Stimulated activated CD4-positive, alpha-beta T cell treated with anti-CD3 and anti-CD28 coated beads, Interleukin-1b, Interleukin-23, amount 100 ng/mL, for 48 hours (primary cell): ENCODE measurements at regions not wholly inside any gene's neighbourhood (a gene's known extent, or its start where the extent isn't known, plus 50 kb on each side); places are given as distances from the start of the nearest gene placed in this dataset.
"Not testable (repeated sequence)": the region's sequence is repeated elsewhere in the genome, so short reads cannot be mapped to it uniquely, and the experiment has no call there.

Experiments
- DNase-seq: peaks from one replicate; pipeline ENCODE4 v3.0.0-alpha.2; 2020

DNA sequence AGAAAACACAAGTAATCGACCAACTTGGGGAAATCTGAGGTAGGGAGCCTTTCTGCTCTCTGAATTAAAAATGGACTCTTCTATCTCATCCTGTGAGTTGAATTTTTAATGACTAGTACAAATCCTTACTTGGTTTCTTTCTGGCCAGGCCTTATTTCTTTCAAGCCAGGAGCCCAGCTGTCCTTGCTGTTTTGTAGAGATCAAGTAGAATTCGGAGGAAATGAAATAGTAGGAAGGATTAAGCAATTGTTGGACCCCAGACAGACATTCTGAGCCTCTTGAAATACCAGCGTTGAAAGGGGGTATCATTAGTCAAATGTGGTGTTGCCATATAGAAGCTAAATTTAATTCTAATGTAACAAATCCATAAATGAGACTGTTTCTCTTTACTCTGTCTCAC lies 53.7 kb upstream of the SMIM15 start:
- DNase-seq = no peak

DNA sequence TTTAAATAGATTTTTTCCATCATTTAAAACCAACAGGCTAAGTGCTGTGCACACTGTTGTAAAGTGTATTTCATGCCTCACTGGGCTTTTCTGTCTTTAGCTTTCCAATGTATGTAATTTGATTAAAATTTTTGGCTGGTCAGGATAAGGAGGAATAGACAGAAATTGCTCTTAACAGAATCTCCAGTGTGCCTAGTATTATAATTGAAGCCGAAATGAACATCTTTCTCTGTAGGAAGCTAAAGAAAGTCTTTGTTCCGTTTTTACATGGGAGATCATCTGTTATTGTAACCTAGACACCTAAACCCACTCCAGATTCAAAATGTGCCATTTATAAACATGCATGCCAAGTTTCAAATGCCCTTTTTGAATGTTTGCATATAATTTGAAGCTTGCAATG lies 54.5 kb upstream of the SMIM15 start:
- DNase-seq = no peak

GRCh38 chr5:61217214-61217613 lies 54.9 kb upstream of the SMIM15 start:
- no peak for DNase-seq

GRCh38 chr5:61228229-61228628 lies 66.0 kb upstream of the SMIM15 start:
- no peak for DNase-seq

GRCh38 chr5:61228691-61229280 lies 66.5 kb upstream of the SMIM15 start:
- no peak for DNase-seq

GRCh38 chr5:61229416-61229815 lies 67.1 kb upstream of the SMIM15 start:
- DNase-seq = no peak

DNA sequence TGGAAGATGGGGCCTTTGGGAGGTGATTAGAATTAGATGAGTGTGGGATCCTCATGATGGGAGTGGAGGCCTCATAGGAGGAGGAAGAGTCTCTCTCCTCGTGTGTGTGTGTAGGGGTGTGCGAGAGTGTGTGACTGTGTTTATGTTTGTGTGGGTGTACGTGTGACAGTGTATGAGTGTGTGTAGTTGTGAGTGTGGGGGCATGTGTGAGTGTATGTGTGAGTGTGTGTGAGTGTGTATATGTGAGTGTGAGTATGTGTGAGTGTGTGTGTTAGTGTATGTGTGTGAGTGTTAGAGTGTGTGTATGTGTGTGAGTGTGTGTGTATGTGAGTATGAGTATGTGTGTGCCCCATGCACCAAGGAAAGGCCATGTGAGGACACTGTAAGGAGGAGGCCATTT lies 68.2 kb upstream of the SMIM15 start:
- no peak for DNase-seq

DNA sequence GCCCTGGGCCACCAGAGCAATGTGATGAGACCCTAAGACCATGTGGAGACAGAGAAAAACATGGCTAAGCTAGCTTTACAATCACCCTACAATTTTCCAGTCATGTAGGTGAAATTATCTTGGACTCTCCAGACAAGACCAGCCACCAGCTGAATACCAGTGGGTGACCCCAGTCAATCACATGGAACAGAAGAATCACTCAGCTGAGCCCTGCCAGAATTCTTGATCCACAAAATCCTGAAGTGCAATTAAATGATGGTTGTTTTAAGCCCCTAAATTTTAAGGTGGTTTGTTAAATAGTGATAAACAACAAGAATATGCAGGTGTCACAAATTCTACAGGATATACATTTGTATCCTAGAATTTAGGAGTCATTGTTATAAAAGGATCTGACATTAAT lies 69.5 kb upstream of the SMIM15 start:
- DNase-seq = no peak

- no peak for DNase-seq
These were observed 70.3 kb upstream of the SMIM15 start for GRCh38 chr5:61232490-61233050.

- no peak for DNase-seq
These were observed 71.8 kb upstream of the SMIM15 start for GRCh38 chr5:61234019-61234418.

GRCh38 chr5:61236715-61237114 lies 74.4 kb upstream of the SMIM15 start:
- DNase-seq = not testable (repeated sequence)

GRCh38 chr5:61245486-61245885 lies 83.2 kb upstream of the SMIM15 start:
- DNase-seq = no peak

- DNase-seq = no peak
These were observed 83.7 kb upstream of the SMIM15 start for GRCh38 chr5:61245936-61246335.

DNA sequence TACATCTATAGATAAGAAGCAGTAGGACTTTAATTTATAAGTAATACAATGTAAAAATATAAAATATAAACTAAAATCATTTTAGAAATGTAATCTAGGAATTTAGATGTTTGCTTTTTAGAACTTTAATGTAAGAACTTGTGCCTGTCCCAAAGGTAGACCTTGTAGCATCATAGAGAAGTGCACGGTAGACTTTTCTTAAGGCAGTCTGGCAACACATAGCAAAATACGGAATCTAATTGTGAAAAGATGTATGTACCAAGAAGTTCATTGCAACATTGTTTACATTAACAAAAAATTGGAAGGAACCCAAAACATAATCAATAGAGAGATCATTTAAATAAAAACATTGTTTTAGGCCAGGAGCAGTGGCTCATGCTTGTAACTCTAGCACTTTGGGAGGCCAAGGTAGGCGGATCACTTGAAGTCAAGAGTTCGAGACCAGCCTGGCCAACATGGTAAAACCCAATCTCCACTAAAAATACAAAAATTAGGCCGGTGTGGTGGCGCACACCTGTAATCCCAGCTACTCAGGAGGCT lies 84.6 kb upstream of the SMIM15 start:
- no peak for DNase-seq

DNA sequence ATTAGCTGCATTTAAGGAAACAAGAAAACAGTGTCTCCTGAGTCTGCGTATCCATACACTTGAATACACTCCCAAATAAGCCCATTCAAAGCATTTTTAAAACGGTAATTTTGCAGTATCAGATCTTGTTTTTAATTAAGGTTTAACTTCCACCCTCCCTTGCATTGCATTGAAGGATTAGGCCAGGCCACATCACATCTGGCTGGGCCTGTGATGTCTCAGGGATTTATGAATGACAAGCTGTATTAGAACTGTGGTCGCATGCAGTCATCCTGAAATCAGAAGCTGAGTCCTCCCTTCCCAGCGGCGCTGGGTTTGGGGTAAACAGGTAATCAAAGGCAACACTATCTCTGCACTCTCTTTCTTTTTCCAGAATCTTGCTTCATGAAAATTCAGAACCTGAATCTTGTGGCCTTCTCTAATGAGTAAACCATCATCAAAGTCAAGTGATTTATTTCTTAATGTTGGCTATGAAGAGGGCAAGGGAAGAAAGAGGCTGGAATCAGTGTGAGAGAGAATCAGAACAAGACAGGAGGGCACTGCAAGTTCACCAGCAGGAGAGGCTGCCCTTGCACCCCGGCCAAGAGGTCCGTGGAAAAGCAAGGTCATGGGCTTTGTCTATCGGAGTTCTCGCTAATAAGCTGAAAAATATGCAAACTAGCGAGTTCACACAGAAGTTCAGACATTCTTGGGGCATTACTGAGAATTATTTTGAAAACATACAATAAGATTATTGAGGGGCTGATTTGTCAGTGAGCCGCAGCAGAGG lies 80.0 kb upstream of the ZSWIM6 start:
- DNase-seq = no peak

GRCh38 chr5:61252643-61252925 lies 79.5 kb upstream of the ZSWIM6 start:
- DNase-seq = no peak

GRCh38 chr5:61253547-61253946 lies 78.5 kb upstream of the ZSWIM6 start:
- no peak for DNase-seq

DNA sequence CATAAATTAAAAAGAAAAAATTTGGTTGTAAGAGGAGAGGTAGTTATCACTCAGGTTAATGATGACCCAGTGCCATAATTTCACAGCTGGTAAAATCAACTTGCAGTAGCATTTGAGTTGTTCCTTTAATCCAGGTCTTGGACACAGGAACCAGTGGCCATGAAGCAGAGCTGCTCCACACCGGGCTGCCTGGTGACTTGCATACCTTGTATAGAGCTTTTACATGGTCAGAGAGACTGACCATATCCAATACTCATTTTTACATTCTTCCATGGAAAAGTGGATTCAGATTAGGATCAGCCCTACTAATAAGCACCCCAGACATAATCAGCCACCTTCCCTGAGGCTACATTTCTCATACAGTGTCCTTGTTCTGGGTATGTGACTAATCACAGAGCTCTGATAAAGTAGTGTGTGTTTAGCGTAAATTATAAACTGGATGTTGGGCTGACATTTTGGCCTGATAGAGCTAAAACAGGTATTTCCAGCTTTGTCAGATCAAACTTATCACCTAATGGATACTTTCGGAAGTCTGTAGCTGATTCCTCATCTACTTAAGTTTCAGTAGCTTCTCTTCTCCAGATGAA lies 77.0 kb upstream of the ZSWIM6 start:
- DNase-seq = no peak

DNA sequence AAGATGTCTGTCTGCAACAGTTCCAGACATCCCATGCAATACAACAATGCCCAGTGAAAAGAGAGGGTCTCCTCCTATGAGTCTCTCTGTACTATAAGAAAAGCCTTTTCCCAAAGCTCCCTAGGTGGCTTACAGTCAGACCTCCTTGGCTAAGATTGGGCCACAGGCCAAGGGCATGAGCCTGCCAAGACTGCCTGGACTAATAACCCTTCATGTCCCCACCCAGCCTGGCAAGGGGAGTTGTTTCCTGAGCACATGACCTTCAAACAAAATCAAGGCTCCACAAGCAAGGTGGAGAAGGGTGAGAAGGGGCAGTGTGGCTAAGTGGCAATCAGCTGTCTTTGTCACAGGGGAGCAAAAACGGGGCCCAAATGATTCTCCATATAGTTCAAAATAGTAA lies 75.6 kb upstream of the ZSWIM6 start:
- no peak for DNase-seq

DNA sequence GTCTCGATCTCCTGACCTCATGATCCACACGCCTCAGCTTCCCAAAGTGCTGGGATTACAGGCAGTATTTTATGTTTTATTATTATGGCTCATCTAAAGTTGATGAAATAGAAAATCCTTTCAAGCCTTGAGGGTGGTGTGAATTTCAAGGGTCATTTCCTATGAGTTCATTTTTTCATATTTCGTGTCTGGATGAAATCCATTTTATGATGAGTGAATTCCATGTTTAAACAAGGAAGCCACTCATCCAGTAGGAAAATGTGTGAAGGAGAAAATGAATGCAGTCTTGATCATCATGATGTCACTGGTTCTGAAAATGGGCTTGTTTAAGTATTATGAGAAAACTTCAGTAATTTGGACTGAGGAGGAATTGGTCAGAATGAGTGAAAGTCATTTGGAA lies 74.6 kb upstream of the ZSWIM6 start:
- DNase-seq = no peak

DNA sequence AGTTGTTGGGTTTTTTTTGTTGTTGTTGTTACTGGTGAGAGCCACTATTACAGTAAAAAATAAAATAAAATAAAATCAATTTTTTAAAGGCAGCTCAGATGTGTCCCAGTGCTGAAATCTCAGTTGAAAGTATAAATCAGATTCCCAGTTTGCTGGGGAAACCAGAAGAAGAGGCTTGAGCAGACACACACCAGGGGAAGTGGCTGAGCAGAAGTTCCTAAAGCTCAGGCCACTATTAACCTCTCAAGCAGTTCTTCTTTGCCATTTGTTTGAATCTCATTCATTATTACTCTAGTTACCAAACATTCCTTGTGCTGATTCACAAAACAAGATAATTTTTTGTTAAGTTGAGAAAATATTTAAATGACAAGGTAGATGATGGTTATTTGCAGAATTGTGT lies 70.9 kb upstream of the ZSWIM6 start:
- no peak for DNase-seq

GRCh38 chr5:61262080-61262479 lies 70.0 kb upstream of the ZSWIM6 start:
- no peak for DNase-seq

DNA sequence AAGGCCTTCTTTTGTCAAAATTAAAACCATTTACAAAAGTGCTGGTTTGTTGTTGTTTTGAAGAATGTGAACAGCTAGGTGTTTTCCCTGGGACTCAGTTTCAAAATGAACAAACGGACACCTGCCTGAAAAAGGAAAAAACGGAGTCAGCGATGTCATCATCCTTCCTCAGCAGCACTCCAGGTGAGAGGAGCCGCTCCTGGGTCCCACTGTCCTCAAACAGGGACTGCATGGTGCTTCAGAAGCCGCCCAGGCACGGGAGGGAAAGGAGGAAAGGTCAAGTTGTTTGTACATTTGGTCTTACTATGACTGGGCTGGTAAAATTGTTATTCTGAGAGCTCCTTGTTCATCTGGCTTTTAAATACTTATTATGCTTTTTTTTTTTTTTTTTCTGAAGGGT lies 69.0 kb upstream of the ZSWIM6 start:
- no peak for DNase-seq

DNA sequence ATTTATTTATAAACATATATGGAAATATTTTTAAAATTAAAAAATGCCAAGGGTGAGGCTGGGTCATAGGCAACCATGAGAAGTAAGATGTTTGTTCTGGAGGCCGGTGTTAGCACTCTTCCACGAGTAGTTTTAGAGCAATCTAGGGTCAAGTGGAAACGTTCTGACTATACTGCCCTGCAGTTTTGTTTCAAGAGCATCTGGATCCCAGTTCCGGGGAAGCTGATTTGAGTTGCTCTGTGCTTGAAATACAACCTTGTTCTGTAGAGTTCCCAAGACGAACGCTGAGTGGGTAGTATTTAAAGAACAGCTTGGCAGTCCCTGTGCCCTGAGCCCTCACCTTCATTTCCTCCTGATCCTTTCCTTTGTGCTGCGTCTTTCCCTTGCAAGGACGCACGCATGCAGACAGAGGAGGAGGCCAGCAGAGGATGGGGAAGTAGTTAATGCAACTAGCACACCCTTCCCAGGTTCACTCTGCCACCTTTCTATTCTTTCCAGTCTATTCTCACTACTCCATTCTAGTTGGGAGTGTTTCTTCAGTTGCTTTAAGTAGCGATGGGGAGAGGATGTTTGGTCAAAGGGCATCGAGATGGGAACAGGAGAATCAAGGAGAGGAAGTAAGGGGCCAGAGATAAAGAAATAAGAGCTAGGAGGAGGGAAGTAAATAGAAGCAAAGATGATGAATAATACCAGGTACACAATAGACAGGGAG lies 68.3 kb upstream of the ZSWIM6 start:
- no peak for DNase-seq
